PC-3 (cell line): ENCODE measurements at regions not wholly inside any gene's neighbourhood (a gene's known extent, or its start where the extent isn't known, plus 50 kb on each side); places are given as distances from the start of the nearest gene placed in this dataset.

ENCODE experiments used
- EZH2phosphoT487 ChIP-seq: fragments of 300-600 bp; sonication (generic); IDR thresholded peaks from 2 replicates; pipeline ENCODE4 v1.6.1; 2018; ENCODE audit warnings: mild to moderate bottlenecking, antibody characterized with exemption, low read length, borderline replicate concordance
- TF ChIP-seq, protein P1 (sequence below): fragments of 300-600 bp; sonication (generic); conservative IDR thresholded peaks from 2 replicates; pipeline ENCODE4 v1.5.1; 2017; ENCODE audit warnings: antibody characterized with exemption, low read depth, mild to moderate bottlenecking, low read length

DNA sequence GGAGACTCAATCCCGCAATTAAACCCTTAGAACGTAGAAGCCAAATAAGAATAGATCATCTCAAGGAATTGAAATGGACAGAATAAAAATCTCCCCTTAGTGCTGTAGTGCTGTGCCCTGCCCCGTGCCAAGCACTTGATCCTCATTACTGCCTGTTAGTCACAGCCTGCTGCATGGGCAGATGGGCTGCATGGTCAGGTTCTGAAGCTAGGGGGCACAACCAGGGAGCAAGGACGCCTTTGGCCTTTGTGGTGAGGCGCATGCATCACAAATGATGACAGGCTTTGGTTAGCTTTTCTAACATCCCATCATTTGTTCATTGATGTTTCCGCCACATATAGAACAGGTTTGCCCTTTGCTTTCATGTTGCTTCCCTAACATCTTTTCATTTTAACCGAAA is 336.3 kb upstream of the ADAMTS9 start:
- TF ChIP-seq, protein P1, sequence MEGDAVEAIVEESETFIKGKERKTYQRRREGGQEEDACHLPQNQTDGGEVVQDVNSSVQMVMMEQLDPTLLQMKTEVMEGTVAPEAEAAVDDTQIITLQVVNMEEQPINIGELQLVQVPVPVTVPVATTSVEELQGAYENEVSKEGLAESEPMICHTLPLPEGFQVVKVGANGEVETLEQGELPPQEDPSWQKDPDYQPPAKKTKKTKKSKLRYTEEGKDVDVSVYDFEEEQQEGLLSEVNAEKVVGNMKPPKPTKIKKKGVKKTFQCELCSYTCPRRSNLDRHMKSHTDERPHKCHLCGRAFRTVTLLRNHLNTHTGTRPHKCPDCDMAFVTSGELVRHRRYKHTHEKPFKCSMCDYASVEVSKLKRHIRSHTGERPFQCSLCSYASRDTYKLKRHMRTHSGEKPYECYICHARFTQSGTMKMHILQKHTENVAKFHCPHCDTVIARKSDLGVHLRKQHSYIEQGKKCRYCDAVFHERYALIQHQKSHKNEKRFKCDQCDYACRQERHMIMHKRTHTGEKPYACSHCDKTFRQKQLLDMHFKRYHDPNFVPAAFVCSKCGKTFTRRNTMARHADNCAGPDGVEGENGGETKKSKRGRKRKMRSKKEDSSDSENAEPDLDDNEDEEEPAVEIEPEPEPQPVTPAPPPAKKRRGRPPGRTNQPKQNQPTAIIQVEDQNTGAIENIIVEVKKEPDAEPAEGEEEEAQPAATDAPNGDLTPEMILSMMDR: no peak
- TF ChIP-seq EZH2phosphoT487: no peak
